MV-4-11 (cell line): ENCODE measurements at regions not wholly inside any gene's neighbourhood (a gene's known extent, or its start where the extent isn't known, plus 50 kb on each side); places are given as distances from the start of the nearest gene placed in this dataset.
"Not testable (repeated sequence)": the region's sequence is repeated elsewhere in the genome, so short reads cannot be mapped to it uniquely, and the experiment has no call there.

Source experiments
- DNase-seq: peaks from one replicate; lab custom pipeline; 2025; lab: John Stamatoyannopoulos, UW

DNA sequence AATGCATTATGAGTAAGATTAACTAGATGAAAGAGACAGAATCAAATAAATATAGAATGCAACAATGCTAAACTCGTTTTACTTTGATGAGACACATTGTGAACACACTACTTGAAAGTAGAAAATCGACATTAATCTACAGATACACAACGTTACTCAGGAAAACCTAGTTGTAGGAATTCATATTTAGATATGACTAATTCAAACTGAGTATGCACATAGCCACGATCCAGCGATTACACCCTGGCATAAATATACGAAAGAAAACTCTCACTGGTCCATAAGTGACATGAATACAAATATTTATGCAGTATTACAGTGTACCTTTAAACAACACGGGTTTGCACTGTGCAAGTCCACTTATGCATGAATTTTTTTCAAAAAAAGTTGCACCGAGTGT, 485.6 kb downstream of the TMX3 start:
- no peak for DNase-seq

DNA sequence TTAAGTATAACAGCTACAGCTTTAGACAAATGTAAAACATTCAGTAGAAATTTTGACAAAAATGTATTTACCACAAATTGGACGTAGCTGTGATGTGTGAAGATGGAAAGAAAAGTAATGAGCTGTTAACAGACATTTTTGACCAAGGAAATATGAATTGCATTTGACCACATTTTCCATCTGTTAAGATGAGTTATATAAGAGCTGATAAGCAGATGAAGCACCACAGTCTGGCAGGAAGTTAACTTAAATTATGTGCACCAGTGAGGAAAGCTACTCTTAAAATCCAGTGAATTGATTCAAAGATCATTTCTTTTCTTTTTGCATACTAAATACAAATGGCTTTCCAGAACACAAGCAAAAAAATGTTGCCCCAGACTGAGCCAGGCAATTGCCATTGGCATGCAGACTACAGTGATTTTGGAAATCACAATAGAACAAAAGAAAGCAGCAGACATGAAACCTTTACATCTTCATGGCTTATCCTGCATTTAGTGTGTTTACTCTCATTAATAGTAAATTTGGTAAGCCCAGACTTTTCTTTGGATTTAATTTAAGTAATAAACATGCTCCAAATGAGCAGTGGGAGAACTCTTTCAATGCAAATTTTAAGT, 493.7 kb downstream of the TMX3 start:
- DNase-seq, result no peak

DNA sequence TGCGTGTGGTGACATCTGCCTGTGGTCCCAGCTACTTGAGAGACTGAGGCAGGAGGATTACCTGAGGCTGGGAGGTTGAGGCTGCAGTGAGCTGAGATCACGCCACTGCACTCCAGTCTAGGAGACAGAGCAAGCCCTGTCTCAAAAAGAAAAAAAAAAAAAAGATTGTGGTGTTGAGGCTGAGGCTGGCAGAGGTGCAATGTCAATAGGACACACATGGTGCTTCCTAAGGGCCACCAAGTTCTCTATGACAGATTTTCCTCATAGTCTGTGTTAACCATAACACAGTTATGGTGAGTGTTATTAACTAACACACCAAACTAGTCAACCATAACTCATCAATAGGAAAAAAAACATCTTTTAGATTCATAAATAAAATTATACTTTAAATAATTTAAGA, 494.4 kb downstream of the TMX3 start:
- no peak for DNase-seq

DNA sequence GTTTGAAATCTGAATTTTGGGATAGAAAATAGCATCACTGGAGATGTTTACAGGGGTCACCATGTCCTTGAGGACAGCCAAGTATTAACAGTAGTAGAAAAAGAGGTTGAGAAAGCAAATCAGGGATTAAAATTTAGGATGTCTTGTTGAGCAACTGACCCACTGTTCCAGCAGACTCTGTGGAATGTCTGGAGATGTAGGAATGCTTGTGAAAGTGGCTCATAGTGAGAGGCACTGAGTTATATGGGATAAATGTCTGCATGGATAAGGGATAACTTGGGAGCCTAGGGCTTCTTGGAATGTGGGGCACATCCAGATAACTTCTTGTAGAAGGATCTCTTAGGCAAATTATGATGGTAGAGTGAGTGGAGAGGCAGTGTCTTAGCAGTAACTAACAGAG, 495.0 kb downstream of the TMX3 start:
- no peak for DNase-seq

DNA sequence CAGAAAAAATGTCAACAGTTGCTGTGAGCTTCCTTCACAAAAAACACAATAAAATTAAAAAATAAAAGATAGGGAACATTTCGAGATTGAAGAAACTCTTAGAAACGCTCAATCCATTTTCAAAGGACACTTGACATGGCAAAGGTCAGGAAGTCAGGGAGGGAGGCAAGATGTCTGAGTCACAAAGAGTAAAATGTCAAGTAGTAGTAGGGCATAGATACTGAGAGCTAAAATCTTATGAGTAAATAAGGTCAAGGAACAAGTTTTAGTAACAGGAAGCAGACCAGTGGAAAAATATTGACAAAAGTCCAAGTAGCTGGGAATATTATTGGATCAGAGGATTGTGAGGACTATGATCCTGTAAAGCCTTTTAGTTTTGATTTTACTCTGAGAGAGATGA, 495.6 kb downstream of the TMX3 start:
- no peak for DNase-seq

DNA sequence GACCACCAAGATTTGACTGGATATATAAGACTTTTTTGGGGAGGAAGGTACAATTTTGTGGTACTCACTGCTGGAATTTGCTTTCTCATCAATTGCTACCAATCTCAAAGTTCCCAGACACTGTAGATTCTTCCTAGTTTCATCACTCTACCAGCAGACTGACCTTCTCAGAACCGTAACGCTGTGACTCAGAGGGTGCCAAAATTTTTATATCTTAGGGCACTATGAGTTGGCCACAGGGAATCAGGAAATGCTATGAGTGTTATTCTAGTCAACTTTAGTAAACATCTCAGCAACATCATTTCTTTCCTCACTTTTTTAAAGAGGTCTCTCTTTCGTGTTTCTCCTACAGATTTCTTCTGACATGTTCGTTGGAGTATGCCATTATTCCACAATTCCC, 499.0 kb downstream of the TMX3 start:
- DNase-seq, result no peak

DNA sequence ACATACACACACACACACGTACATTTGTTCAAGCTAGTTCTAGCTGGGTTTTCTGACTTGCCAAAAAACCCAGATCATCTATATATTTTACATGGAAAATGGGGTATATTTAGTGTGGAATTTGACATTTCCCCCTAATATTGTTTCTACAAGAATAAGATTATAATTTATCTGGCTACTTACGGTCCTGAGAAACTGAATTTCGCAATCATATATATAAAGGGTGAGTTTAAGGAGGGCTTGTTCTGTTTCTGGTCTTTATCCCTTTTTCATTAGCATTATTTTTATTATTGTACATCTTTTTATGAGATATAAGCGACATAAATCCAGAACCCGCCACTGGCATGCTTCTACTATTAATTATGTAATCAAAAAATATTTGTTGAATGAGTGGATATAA, 528.9 kb downstream of the TMX3 start:
- DNase-seq, result no peak

DNA sequence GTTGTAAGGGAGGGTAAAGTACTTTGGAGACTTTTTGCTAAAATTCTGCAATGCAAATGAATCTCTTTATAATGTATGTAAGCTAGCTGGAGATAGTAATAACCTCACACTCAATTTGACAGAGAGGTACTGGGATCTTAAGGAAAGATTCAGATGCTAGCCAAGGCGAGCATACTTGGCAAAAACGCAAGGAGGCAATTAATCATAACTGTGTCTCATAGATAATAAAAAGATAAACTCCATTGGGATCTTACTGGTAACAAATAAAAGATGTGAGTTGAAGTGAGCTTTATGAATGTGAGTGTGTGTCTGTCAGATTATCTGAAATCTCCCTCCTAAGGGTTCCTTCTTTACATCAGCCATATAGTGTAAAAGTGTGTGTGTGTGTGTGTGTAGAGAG, 533.0 kb downstream of the TMX3 start:
- no peak for DNase-seq

DNA sequence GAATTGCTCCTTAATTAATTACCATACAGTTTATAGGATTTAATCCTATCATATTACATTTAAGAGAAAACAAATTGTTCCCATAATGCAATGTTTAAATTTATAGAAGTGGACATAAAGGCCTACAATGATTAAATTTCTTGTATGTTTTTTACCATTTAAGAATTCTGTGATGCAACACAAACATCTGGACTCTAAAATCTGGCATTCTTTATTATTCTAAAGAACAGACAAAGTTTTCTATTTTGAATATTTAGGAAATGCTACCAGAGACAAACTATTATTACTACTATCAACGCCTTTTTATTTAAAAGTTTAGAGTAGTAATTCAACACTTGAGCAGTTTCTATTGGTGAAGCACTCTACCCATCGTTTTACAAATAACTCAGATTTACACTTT, 535.1 kb downstream of the TMX3 start:
- DNase-seq, result no peak

DNA sequence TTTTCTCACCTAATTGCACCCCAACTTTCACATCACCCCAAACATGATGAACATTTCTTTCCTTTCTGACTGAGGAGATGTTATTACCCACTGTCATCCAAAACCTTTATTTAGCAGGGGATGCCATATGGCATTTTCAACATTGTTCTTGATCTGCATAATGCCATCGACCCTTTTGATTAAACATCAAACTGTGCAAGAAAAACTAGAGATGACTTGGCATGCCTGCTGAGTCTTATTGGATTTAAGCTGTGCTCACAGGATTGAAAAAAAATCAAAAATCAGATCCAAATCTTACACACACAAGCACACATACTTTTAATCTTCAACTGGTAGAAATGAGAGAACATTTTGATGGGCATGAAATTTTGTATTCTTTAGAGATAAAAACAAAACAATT, 536.0 kb downstream of the TMX3 start:
- DNase-seq, result no peak

DNA sequence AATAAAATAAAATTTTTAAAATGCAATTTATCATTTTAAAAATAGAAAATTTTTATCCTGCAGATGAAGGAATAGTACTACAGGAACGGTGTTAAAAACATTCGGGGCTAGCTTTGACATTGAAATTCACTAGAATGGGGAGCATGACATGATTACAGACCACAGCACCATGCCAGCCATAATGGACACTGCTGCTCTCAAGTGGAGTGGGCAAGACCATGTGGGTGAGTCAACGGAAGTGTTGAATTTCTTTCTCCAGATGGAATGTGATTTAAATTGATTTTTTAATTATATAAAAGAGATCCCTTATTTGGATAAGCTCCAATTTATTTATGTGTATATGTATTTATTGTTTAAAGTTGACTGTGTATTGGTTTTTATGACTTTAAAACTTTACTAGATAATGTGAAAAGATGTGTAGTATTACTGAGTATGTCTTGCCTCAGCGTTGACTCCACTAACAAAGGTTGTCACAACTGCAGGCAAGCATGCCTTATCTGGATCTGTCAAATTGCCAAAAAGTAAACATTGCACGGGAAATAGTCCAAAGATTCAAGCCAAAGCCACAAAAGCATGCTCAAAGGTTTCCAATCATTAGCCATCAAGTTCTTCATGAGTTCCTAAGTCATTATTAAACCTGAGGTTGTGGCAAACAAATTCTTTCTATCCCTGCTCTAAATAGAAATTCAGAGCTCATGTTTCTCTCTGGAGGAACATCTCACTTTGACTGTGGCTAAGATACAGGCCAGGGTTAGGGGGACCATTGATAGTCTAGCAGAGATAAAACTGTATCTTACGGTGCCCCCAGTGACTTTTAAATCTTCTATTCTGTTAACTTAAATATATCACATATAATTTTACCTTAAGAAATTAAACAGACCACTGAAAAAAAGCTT, 536.9 kb downstream of the TMX3 start:
- no peak for DNase-seq

DNA sequence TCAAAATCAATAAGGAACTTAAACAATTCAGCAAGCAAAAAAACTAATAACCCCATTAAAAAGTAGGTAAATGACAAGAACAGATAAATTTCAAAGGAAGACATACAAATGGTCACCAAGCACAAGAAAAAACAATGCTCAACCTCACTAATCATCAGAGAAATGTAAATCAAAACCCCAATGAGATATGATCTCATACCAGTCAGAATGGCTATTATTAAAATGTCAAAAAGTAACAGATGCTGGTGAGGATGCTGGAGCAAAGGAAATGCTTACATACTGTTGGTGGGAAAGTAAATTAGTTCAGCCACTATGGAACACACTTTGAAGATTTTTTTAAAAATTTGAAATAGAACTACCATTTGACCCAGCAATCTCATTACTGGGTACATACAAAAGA, 538.0 kb downstream of the TMX3 start:
- DNase-seq, result no peak

DNA sequence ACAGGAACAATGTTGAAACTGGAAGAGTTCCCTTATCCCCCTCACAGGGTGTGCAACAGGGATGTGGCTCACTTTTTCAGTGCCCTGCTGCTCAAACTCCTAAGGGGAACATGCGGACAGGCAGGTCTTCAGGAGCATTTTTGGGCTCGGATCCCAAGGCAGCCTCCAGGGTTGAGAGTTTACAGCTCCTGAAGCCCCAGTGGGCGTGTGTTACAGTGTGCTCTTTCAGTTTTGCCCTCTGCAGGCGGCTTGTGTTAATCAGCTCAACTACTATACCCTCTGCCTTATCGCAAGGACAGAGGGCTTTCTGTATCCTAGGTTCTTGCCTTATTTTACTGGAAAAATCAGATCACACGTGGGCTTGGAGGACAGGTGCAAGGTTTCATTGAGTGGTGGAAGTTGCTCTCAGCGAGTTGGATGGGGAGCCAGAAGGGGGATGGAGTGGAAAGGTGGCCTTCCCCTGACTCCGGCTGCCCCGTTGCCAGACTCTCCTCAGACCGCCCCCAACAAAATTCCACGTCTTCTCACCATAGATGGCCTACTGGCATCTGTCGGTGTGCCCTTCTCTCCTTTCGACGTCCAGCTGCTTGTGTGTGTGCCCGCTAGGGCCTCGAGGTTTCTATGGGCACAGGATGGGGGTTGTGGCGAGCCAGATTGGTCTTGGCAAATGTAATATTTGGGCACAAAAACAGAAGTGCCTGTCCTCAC, 541.9 kb downstream of the TMX3 start:
- DNase-seq, result no peak

DNA sequence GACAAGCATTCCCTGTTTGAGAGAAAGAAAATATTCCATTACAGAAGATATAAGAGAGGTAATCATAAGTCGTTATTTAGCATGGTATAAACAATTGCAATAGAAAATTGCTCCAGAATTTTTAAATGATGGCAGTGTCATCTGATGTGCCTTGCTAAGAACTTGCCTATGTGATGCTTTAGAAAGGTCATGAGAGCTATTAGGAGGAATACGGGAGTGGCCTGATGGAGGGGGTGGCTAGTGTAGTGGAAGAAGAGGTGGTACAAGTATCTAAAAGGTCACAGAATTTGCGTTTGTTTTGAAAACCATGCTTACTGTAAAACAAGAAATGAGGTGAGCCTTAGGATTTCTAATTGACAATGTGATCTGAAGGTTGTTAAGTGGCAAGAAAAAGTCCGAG, 550.0 kb downstream of the TMX3 start:
- no peak for DNase-seq

DNA sequence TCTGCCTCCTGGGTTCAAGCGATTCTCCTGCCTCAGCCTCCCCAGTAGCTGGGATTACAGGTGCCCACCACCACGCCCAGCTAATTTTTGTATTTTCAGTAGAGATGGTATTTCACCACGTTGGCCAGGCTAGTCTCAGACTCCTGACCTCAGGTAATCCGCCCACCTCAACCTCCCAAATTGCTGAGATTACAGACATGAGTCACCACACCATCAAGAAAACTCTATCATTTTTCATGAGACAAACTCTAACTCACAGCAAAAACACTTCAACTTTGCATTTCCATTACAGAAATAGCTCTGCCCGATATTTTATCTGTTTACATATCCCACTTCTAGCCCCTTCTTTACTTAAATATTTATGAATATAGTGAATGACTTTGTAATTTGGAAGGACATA, 561.1 kb downstream of the TMX3 start:
- DNase-seq, result not testable (repeated sequence)

DNA sequence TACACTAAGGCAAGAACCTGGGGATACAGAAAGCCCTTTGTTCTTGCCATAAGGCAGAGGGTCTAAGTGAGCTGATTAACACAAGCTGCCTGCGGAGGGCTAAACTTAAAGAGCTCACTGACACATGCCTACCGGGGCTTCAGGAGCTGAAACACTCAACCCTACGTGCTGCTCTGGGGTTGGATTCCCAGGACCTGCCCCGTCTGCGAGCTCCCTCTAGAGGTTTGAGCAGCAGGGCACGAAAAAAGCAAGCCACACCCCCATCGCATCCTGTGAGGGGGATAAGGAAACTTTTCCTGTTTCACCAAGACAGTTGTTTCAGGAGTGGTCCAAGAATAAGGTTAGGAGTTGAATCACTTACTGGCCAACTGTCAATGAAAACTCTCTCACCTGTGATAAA, 562.1 kb downstream of the TMX3 start:
- no peak for DNase-seq

DNA sequence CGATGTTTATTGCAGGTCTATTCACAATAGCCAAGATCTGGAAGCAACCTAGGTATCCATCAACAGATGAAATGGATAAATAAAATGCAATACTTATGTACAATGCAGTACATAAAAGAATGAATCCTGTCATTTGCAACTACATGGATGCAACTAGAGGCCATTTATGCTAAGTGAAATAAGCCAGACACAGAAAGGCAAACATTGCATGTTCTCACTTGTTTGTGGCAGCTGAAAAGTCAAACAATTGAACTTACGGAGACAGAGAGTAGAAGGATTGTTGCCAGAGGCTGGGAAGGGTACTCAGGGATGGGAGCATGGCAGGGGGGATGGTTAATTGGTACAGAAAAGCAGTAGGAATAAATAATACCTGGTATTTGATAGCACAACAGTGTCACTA, 563.9 kb downstream of the TMX3 start:
- DNase-seq, result no peak

DNA sequence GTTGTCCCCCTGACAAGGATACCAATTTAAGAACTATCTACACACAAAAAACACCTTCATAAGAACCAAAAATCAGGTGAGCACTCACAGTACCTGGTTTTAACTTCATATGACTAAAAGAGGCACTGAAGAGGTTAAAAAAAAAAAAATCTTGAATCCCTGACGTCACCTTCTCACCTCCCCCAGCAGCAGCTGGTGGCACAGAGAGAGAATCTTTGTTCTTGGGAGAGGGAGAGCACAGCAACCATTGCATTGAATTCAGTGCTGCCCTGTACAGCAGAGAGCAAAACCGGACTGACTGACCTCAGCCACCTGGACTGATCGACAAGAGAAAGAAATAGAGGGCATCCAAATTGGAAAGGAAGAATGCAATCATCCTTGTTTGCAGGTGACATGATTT, 566.0 kb downstream of the TMX3 start:
- no peak for DNase-seq

DNA sequence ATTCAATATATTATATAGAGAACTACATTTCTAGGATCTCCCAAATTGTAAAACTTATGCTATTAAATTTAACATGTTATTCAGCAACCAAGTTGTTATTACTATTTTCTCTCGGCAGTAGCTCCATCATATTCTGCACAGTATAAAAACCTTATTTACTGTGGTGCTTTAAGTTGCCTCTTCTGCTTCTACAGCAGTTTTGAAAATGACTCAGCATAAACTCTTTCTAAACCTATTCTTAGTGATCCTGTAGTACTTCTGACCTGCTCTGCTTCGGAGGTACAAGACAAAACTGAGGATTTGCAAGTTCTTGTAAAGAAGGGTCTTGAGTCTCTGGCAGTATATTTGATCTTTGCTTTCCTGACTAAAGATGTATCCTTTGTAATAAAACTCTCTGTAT, 567.2 kb downstream of the TMX3 start:
- DNase-seq, result no peak

DNA sequence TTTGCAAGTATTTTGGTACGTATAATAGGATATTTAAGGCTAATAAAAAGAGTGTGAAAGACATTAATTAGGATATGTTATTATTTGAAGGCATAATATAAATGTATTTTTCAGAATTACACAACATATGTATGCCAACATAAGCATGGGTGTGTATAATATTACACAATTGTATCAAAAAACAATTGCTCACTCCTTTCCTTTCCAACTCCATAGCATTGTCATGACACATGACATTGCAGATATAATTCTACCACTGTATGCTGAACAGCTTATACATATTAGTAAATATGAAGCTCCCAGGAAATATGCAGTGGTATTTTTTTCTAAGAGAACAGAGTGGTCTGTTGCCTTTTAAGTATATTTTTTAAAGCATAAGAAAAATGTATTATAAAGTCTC, 593.1 kb downstream of the TMX3 start:
- no peak for DNase-seq

DNA sequence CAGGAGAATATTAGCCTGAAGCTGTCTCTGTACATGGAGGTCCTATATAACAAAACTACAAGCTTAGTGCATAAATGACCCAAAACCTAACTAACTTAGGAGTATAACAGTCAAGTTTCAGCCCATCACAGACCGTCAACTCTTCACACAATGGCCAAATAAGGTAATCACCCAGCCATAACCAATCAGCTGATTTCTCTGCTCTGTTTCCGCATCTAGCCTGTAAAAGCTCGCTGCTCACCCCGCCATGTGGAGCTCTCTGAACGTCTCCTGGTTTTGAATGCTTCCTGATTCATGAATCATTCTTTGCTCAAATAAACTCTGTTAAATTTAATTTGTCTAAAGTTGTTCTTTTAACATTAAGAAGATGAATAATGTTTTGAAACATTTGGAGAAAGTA, 593.6 kb downstream of the TMX3 start:
- DNase-seq, result no peak

DNA sequence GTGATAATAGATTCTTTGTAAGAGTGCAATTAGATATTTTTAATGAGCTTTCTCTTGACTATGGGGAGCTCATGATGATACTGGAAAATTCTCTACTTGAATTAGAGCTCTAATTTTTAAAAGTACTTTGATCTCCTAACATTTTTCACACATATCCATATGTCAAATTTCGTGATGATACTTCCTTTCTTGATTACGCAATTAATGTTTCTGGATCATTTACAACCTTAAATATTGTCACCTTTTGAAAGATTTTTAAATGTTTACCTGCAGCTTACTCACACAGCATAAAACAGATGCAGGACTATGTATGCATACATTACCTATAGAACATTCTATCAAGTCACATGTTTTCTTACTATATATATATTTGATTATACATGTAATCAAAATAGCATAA, 598.5 kb upstream of the DSEL start:
- no peak for DNase-seq

DNA sequence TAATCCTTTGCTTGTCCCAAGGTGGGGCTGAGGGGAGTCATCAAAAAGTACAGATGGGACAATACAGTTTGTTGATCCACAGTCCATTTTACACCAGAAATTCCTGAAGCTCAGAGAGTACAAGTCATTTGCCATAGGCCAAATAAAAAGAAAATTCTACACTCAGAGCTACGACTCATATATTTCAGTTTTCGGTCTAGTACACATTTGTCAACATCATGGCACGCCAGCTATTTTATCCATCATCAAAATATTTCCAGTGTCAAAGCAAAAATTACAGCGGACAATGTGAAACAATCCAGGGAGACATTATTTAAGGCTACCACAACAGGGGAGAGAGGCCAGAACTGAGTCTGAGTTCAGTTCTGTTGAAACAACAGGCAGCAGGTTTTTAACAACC, 587.5 kb upstream of the DSEL start:
- DNase-seq, result no peak
